Calu3 (cell line): ENCODE measurements at regions not wholly inside any gene's neighbourhood (a gene's known extent, or its start where the extent isn't known, plus 50 kb on each side); places are given as distances from the start of the nearest gene placed in this dataset.

ENCODE experiments used
- BruUV-seq: library from RNA; stranded (reverse); fragments of 400-500 nt; replicated peaks from 2 replicates; lab custom pipeline; 2021; lab: Mats Ljungman, UMichigan
- CTCF ChIA-PET: fragments of 300-600 bp; sonication (Branson Sonifier 250); formaldehyde crosslinking; loops from one replicate; lab custom pipeline; 2022; ENCODE audit warnings: antibody characterized with exemption; lab: Charles Lee
- DNase-seq: peaks from one replicate; pipeline ENCODE4 v3.0.0; 2022
- H3K27ac Mint-ChIP-seq: one replicate; pipeline ENCODE4 v1.8.0; 2022; ENCODE audit warnings: mixed read lengths; ENCODE audit not compliant: unreplicated experiment
- H3K27me3 Mint-ChIP-seq: one replicate; pipeline ENCODE4 v1.8.0; 2022; ENCODE audit warnings: mixed read lengths; ENCODE audit not compliant: unreplicated experiment
- H3K36me3 Mint-ChIP-seq: one replicate; pipeline ENCODE4 v1.8.0; 2022; ENCODE audit warnings: mild to moderate bottlenecking, moderate library complexity, mixed read lengths; ENCODE audit not compliant: insufficient read depth, unreplicated experiment
- H3K4me1 Mint-ChIP-seq: one replicate; pipeline ENCODE4 v1.8.0; 2022; ENCODE audit warnings: mild to moderate bottlenecking, low read depth, mixed read lengths; ENCODE audit not compliant: unreplicated experiment
- H3K4me3 Mint-ChIP-seq: one replicate; pipeline ENCODE4 v1.8.0; 2022; ENCODE audit warnings: mild to moderate bottlenecking, low read depth, moderate library complexity, mixed read lengths; ENCODE audit not compliant: unreplicated experiment
- H3K9me3 Mint-ChIP-seq: one replicate; pipeline ENCODE4 v1.8.0; 2022; ENCODE audit warnings: low read depth, mixed read lengths; ENCODE audit not compliant: unreplicated experiment
- CTCF ChIP-seq: fragments of 200-600 bp; IDR thresholded peaks from one replicate; pipeline ENCODE4 v1.8.0; 2022; ENCODE audit warnings: antibody characterized with exemption; ENCODE audit not compliant: unreplicated experiment
- intact Hi-C: fragments of 100-400 bp; cut with micrococcal nuclease; formaldehyde crosslinking; loops from one replicate; pipeline ENCODE4 v1.10.0; 2022; ENCODE audit not compliant: unreplicated experiment

DNA sequence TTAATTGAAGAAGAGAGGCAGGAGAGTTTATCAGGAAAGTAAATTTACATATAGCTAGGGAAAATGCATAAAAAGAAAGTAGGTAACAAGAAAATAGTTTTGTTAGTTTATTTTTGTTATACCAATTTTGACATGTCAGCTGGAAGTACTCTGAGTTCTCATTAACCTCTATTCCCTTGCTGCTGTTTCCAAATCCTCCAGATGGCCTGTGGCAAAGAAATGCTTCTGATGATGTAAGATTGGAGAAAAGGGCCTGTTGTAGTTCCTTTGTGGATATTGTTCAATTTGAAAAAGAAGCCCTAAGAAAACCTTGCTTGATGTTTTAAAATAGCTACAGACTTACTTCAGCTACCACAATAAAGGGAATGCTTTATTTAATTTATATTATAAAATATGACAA, 192.9 kb upstream of the SLITRK3 start:
- no peaks in the 10 kb centered on the region for H3K27me3 Mint-ChIP-seq
- no peak for DNase-seq
- no peaks in the 10 kb centered on the region for H3K36me3 Mint-ChIP-seq
- H3K4me1 Mint-ChIP-seq = no peaks in the 10 kb centered on the region
- peaks cover 3% of the 10 kb centered on the region for H3K9me3 Mint-ChIP-seq
- no peak overlapping the region for H3K4me3 Mint-ChIP-seq
- no TSS peak for BruUV-seq
- intact Hi-C loops = no loop called here
- CTCF ChIA-PET = no interaction called here
- no peak for TF ChIP-seq CTCF
- H3K27ac Mint-ChIP-seq = no peak overlapping the region

- Mint-ChIP-seq H3K9me3 (peaks cover 10% of the 10 kb centered on the region), H3K4me1 (no peaks in the 10 kb centered on the region), H3K27me3 (no peaks in the 10 kb centered on the region), H3K36me3 (no peaks in the 10 kb centered on the region), H3K27ac (no peak overlapping the region), H3K4me3 (no peak overlapping the region)
- intact Hi-C loops = no loop called here
- BruUV-seq = no TSS peak
- TF ChIP-seq CTCF = no peak
- no peak for DNase-seq
- CTCF ChIA-PET = interaction anchor here (0.7 kb wide), 1 partner anchor 9 kb away, joined by 3 read pairs; no protein-coding TSS in a partner anchor
These were observed 187.2 kb upstream of the SLITRK3 start for GRCh38 chr3:165383381-165383780.

- Mint-ChIP-seq H3K27me3 (no peaks in the 10 kb centered on the region), H3K4me1 (no peaks in the 10 kb centered on the region), H3K4me3 (no peak overlapping the region), H3K27ac (no peak overlapping the region), H3K9me3 (peaks cover 7% of the 10 kb centered on the region), H3K36me3 (no peaks in the 10 kb centered on the region)
- intact Hi-C loops = no loop called here
- DNase-seq = no peak
- CTCF ChIA-PET = no interaction called here
- BruUV-seq = no TSS peak
- TF ChIP-seq CTCF = no peak
These were observed 186.5 kb upstream of the SLITRK3 start for GRCh38 chr3:165382672-165383071.

DNA sequence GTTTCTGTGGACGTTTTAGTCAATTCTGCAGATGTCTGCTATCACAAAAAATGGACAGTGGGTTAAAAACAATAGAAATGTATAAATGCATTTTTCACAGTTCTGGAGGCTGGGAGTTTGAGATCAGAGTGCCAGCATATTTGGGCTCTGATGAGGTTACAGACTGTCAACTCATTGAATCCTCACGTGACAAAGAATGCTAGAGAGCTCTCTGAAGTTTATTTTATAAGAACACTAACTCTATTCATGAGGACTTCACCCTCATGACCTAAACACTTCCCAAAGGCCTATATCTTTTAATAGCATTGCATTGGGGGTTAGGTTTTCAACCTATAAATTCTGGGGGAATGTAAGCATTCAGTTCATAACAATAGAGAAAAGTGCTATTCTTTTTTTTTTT, 182.6 kb upstream of the SLITRK3 start:
- H3K4me1 Mint-ChIP-seq = no peaks in the 10 kb centered on the region
- DNase-seq = no peak
- intact Hi-C loops = no loop called here
- H3K36me3 Mint-ChIP-seq = no peaks in the 10 kb centered on the region
- BruUV-seq = no TSS peak
- no peak overlapping the region for H3K27ac Mint-ChIP-seq
- peaks cover 7% of the 10 kb centered on the region for H3K9me3 Mint-ChIP-seq
- CTCF ChIA-PET = no interaction called here
- no peak overlapping the region for H3K4me3 Mint-ChIP-seq
- TF ChIP-seq CTCF = no peak
- H3K27me3 Mint-ChIP-seq = no peaks in the 10 kb centered on the region
